ENCODE measurements at regions not wholly inside any gene's neighbourhood (a gene's known extent, or its start where the extent isn't known, plus 50 kb on each side); places are given as distances from the start of the nearest gene placed in this dataset.

DNA sequence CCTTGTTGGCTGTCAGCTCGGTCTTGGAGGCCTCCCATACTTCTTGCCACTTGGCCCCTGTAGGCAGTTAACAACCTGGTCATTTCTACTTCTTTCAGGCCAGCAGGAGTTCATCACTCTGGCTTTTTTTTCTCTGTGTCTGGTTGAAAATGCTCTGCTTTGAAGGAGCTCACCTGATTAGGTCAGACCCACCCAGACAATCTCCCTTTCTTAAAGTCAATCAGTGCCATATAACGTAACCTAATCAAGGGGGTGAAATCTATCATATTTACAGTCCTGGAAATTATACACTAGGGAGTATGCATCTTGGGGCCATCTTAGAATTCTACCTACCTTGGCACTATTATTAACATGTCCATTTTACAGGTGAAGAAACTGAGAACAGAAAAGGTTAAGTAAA lies 155.4 kb downstream of the SREK1 start:
- no peak for TF ChIP-seq CTCF (IDR thresholded peaks at IDR 0.05)
- TF ChIP-seq POLR2A (IDR thresholded peaks at IDR 0.05) = no peak
